KMS-11 (cell line): ENCODE measurements at regions not wholly inside any gene's neighbourhood (a gene's known extent, or its start where the extent isn't known, plus 50 kb on each side); places are given as distances from the start of the nearest gene placed in this dataset.

Source experiments
- H2AFZ ChIP-seq: fragments of 200-600 bp; sonication (generic); 2 replicates; pipeline ENCODE4 v1.6.1; 2016; ENCODE audit warnings: antibody characterized with exemption, mixed run types, low read depth
- H3K27ac ChIP-seq: fragments of 200-600 bp; sonication (generic); 2 replicates; pipeline ENCODE4 v1.6.1; 2016; ENCODE audit warnings: mild to moderate bottlenecking, mixed run types
- H3K27me3 ChIP-seq: fragments of 200-600 bp; sonication (generic); 2 replicates; pipeline ENCODE4 v1.6.1; 2017; ENCODE audit warnings: mild to moderate bottlenecking, low read depth, mixed run types, moderate library complexity; ENCODE audit not compliant: insufficient read depth
- H3K36me3 ChIP-seq: fragments of 200-600 bp; sonication (generic); 2 replicates; pipeline ENCODE4 v1.6.1; 2017; ENCODE audit warnings: mild to moderate bottlenecking, mixed run types; ENCODE audit not compliant: insufficient read depth
- H3K4me1 ChIP-seq: fragments of 200-600 bp; sonication (generic); 2 replicates; pipeline ENCODE4 v1.6.1; 2016; ENCODE audit warnings: mild to moderate bottlenecking, low read depth, mixed run types; ENCODE audit not compliant: poor library complexity, severe bottlenecking
- H3K4me2 ChIP-seq: fragments of 200-600 bp; sonication (generic); 2 replicates; pipeline ENCODE4 v1.7.0; 2016; ENCODE audit warnings: mild to moderate bottlenecking, mixed run types
- H3K4me3 ChIP-seq: fragments of 200-600 bp; sonication (generic); IDR thresholded peaks from 2 replicates; pipeline ENCODE4 v1.6.1; 2017; ENCODE audit warnings: low read depth, low read length, mixed read lengths; ENCODE audit not compliant: insufficient read depth
- H3K79me2 ChIP-seq: fragments of 200-600 bp; sonication (generic); 2 replicates; pipeline ENCODE4 v1.6.1; 2016; ENCODE audit warnings: low read depth, mixed run types; ENCODE audit not compliant: insufficient read depth
- H3K9ac ChIP-seq: fragments of 200-600 bp; sonication (generic); 2 replicates; pipeline ENCODE4 v1.6.1; 2016; ENCODE audit warnings: mild to moderate bottlenecking, mixed run types
- H4K20me1 ChIP-seq: fragments of 200-600 bp; sonication (generic); 2 replicates; pipeline ENCODE4 v1.6.1; 2016; ENCODE audit warnings: mild to moderate bottlenecking, mixed run types; ENCODE audit not compliant: insufficient read depth
- TF ChIP-seq, protein P1 (sequence below): fragments of 200-600 bp; sonication (generic); conservative IDR thresholded peaks from 2 replicates; pipeline ENCODE4 v1.6.1; 2017; ENCODE audit warnings: low read depth, mild to moderate bottlenecking, antibody characterized with exemption, low read length, moderate library complexity, mixed read lengths

DNA sequence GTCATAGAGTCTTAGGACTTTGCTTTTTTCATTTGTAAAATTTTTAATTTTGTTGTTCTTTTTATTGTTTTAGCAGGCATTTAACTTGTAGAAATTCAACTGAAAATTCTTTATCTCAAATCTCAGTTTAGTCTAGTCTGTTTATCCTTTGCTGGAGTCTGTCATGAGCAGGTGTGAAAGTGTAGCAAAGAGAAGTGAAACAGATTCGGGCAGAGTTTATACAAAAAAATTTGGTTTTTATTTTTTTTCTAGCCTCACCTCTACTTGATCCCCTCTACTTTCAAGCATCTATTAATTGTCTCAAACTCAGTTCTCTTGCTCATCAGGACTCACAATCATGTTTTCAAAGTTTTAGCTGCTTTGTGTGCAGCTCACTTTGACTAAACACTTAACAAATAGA lies 655.2 kb downstream of the HDGFL1 start:
- peaks cover 7% of the 10 kb centered on the region for H3K4me1 ChIP-seq
- H2AFZ ChIP-seq: no peak overlapping the region
- no peaks in the 10 kb centered on the region for H3K27me3 ChIP-seq
- H3K36me3 ChIP-seq: no peaks in the 10 kb centered on the region
- no peaks in the 10 kb centered on the region for H4K20me1 ChIP-seq
- no peak overlapping the region for H3K4me3 ChIP-seq
- H3K27ac ChIP-seq: no peak overlapping the region
- peak overlapping the region; percentile 19; the same call in 1 of the 2 replicates for H3K4me2 ChIP-seq
- H3K9ac ChIP-seq: no peak overlapping the region
- TF ChIP-seq, protein P1, sequence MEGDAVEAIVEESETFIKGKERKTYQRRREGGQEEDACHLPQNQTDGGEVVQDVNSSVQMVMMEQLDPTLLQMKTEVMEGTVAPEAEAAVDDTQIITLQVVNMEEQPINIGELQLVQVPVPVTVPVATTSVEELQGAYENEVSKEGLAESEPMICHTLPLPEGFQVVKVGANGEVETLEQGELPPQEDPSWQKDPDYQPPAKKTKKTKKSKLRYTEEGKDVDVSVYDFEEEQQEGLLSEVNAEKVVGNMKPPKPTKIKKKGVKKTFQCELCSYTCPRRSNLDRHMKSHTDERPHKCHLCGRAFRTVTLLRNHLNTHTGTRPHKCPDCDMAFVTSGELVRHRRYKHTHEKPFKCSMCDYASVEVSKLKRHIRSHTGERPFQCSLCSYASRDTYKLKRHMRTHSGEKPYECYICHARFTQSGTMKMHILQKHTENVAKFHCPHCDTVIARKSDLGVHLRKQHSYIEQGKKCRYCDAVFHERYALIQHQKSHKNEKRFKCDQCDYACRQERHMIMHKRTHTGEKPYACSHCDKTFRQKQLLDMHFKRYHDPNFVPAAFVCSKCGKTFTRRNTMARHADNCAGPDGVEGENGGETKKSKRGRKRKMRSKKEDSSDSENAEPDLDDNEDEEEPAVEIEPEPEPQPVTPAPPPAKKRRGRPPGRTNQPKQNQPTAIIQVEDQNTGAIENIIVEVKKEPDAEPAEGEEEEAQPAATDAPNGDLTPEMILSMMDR: no peak
- no peaks in the 10 kb centered on the region for H3K79me2 ChIP-seq

DNA sequence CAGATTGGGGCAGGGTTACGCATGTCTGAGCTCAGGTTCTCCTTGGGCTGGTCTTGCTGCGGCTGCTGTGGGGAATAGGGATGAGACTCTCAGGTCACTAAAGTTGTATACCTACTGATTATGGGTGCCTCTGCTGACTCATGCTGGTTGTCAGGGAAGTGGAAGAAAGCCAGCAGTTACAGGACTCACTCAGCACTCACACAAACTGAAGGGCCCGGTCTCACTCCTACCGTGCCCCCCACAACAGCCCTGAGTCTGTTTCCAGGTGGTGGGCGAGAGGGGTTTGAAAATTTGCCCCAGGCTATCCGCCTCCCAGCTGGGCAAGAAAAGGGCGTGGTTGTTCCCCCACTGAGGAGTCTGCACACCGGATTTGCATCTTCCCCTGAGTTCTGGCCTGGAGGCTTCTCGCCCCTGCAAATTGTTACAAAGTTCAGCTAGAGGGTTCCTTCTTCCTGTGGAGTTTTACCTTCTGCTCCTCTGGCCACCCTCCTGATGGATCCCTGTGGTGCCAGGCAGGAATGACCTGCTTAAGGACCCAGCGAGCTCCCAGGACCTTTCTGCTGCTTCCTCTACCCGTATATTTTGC lies 659.2 kb downstream of the HDGFL1 start:
- Histone ChIP-seq H3K4me2 (no peak overlapping the region), H3K4me3 (no peak overlapping the region), H3K9ac (peak overlapping the region; percentile 22; the same call in 1 of the 2 replicates), H3K4me1 (peaks cover 7% of the 10 kb centered on the region), H3K36me3 (no peaks in the 10 kb centered on the region), H3K27me3 (no peaks in the 10 kb centered on the region), H3K27ac (peak overlapping the region; percentile 15; the same call in 1 of the 2 replicates), H3K79me2 (no peaks in the 10 kb centered on the region), H4K20me1 (no peaks in the 10 kb centered on the region), H2AFZ (peak overlapping the region; percentile 44)
- TF ChIP-seq, protein P1: no peak

GRCh38 chr6:23243854-23244253 lies 674.5 kb downstream of the HDGFL1 start:
- Histone ChIP-seq H3K4me3 (no peak overlapping the region), H3K4me1 (no peaks in the 10 kb centered on the region), H3K27ac (no peak overlapping the region), H3K36me3 (no peaks in the 10 kb centered on the region), H3K27me3 (no peaks in the 10 kb centered on the region), H3K79me2 (no peaks in the 10 kb centered on the region), H3K9ac (no peak overlapping the region), H3K4me2 (no peak overlapping the region), H4K20me1 (no peaks in the 10 kb centered on the region), H2AFZ (no peak overlapping the region)
- TF ChIP-seq, protein P1: no peak

DNA sequence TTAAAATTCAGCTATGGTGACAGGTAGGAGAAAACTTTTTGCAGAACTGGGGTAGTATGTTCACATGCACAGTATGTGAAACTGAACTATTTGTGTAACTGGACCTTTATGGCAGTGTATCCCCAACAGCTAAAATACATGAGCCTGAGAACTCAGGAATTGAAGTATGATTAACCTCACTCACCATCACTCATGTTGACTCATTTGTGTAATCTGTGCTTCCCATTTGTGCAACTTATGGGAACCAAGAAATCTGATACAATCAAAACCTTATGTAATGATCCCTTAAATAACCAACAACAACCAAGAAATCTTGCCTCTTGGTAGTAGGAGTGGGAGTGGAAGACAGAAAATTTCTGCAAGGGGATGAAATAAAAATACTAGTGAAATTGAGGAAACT lies 674.9 kb downstream of the HDGFL1 start:
- Histone ChIP-seq H3K27ac (no peak overlapping the region), H3K79me2 (no peaks in the 10 kb centered on the region)
- TF ChIP-seq, protein P1: no peak

More for the DNA sequence above, 674.9 kb downstream of the HDGFL1 start:
- H2AFZ ChIP-seq: no peak overlapping the region
- no peaks in the 10 kb centered on the region for H3K4me1 ChIP-seq
- H3K9ac ChIP-seq: no peak overlapping the region
- no peak overlapping the region for H3K4me2 ChIP-seq
- no peaks in the 10 kb centered on the region for H4K20me1 ChIP-seq
- no peak overlapping the region for H3K4me3 ChIP-seq
- no peaks in the 10 kb centered on the region for H3K36me3 ChIP-seq
- H3K27me3 ChIP-seq: no peaks in the 10 kb centered on the region
